HCT116 (cell line): ENCODE measurements at regions not wholly inside any gene's neighbourhood (a gene's known extent, or its start where the extent isn't known, plus 50 kb on each side); places are given as distances from the start of the nearest gene placed in this dataset.

Experiments used
- ATAC-seq: fragments of 200-7000 bp; cut with Tn5 transposase; 2 replicates; pipeline ENCODE4 v1.9.1; 2020; ENCODE audit warnings: mild to moderate bottlenecking, moderate library complexity
- BruUV-seq: library from RNA; stranded (reverse); fragments of 400-500 nt; replicated peaks from 2 replicates; lab custom pipeline; 2021; lab: Mats Ljungman, UMichigan
- CTCF ChIA-PET: fragments of 300-600 bp; sonication (Branson Sonifier 250); formaldehyde crosslinking; loops from one replicate; lab custom pipeline; 2021; ENCODE audit warnings: antibody characterized with exemption; lab: Charles Lee
- POLR2A ChIA-PET: fragments of 300-600, 350-600 bp; sonication (Branson Sonifier 250); formaldehyde crosslinking; loops from one replicate; lab custom pipeline; 2021; ENCODE audit warnings: antibody characterized with exemption; lab: Charles Lee
- RAD21 ChIA-PET, 2 experiments: fragments of 300-600 bp; sonication (Branson Sonifier 250); formaldehyde crosslinking; loops; one replicate each; lab custom pipeline; 2023; ENCODE audit warnings: low total read pairs in 2 of 2; ENCODE audit not compliant: uncharacterized antibody in 2 of 2, unreplicated experiment in 2 of 2, low non-redundant PET in 1 of 2; lab: Charles Lee
- DNase-seq: peaks from one replicate; pipeline ENCODE4 v3.0.0-alpha.2; 2010; ENCODE audit warnings: low read depth, low spot score
- H2AFZ ChIP-seq: fragments of 200-600 bp; shearing (Covaris generic), sonication (generic); 2 replicates; pipeline ENCODE4 v1.6.1; 2017; ENCODE audit warnings: low read depth, mixed run types, mixed read lengths, antibody characterized with exemption, low read length; ENCODE audit not compliant: poor library complexity, severe bottlenecking
- H3K27ac ChIP-seq: 2 replicates; pipeline ENCODE4 v1.5.1; 2012; ENCODE audit warnings: low read depth, low read length
- H3K27me3 ChIP-seq: fragments of 200-600 bp; sonication (generic); 2 replicates; pipeline ENCODE4 v1.6.1; 2016; ENCODE audit warnings: mixed run types, low read length, mixed read lengths; ENCODE audit not compliant: insufficient read depth
- H3K36me3 ChIP-seq, 2 experiments: fragments of 200-500 bp in 1 of 2; fragments of 200-600 bp in 1 of 2; sonication (Bioruptor generic) in 1 of 2; sonication (generic) in 1 of 2; 2 replicates each; pipeline versions ENCODE4 v1.5.1 to v1.6.1; 2014 to 2016; ENCODE audit warnings: low read length in 2 of 2, inconsistent platforms in 1 of 2, mixed read lengths in 1 of 2, mixed run types in 1 of 2; ENCODE audit not compliant: insufficient read depth in 2 of 2, control insufficient read depth in 1 of 2
- H3K4me1 ChIP-seq, 2 experiments: fragments of 200-600 bp in 1 of 2; sonication (generic) in 1 of 2; 2 replicates each; pipeline versions ENCODE4 v1.5.1 to v1.6.1; 2012 to 2017; ENCODE audit warnings: low read length in 2 of 2, inconsistent platforms in 1 of 2, mild to moderate bottlenecking in 1 of 2, mixed read lengths in 1 of 2, mixed run types in 1 of 2, moderate library complexity in 1 of 2; ENCODE audit not compliant: insufficient read depth in 2 of 2, control insufficient read depth in 1 of 2
- H3K4me2 ChIP-seq: fragments of 200-600 bp; sonication (generic); 2 replicates; pipeline ENCODE4 v1.6.1; 2017; ENCODE audit warnings: mixed run types, low read length, mixed read lengths
- H3K4me3 ChIP-seq, 2 experiments: fragments of 200-600 bp in 1 of 2; sonication (generic) in 1 of 2; replicated peaks in 1 of 2; 2 replicates each; pipeline ENCODE4 v1.5.1; 2011 to 2016; ENCODE audit warnings: low read length in 2 of 2, control low read depth in 1 of 2, low read depth in 1 of 2, mild to moderate bottlenecking in 1 of 2, mixed read lengths in 1 of 2, mixed run types in 1 of 2
- H3K79me2 ChIP-seq: fragments of 200-600 bp; sonication (generic); 2 replicates; pipeline ENCODE4 v1.6.1; 2017; ENCODE audit warnings: mild to moderate bottlenecking, mixed run types, low read length, moderate library complexity, mixed read lengths; ENCODE audit not compliant: insufficient read depth
- H3K9ac ChIP-seq: fragments of 200-600 bp; sonication (generic); 2 replicates; pipeline ENCODE4 v1.6.1; 2016; ENCODE audit warnings: low read length, mixed read lengths
- H3K9me2 ChIP-seq: fragments of 200-600 bp; sonication (generic), shearing (Covaris generic); 2 replicates; pipeline ENCODE4 v1.6.1; 2017; ENCODE audit warnings: mixed run types, mild to moderate bottlenecking, moderate library complexity; ENCODE audit not compliant: insufficient read depth
- H3K9me3 ChIP-seq, 2 experiments: fragments of 200-500 bp in 1 of 2; fragments of 200-600 bp in 1 of 2; sonication (Bioruptor generic) in 1 of 2; sonication (generic) in 1 of 2; 2 replicates each; pipeline ENCODE4 v1.6.1; 2014 to 2017; ENCODE audit warnings: low read length in 2 of 2, mixed read lengths in 2 of 2, inconsistent platforms in 1 of 2, low read depth in 1 of 2, mild to moderate bottlenecking in 1 of 2, mixed run types in 1 of 2, moderate library complexity in 1 of 2; ENCODE audit not compliant: control insufficient read depth in 1 of 2, insufficient read depth in 1 of 2
- H4K20me1 ChIP-seq: fragments of 200-600 bp; sonication (generic), shearing (Covaris generic); 2 replicates; pipeline ENCODE4 v1.6.1; 2017; ENCODE audit warnings: mixed run types, mild to moderate bottlenecking, moderate library complexity; ENCODE audit not compliant: insufficient read depth
- CBX3 ChIP-seq: IDR thresholded peaks from 2 replicates; pipeline ENCODE4 v1.6.1; 2012; ENCODE audit warnings: low read depth
- ELF1 ChIP-seq: IDR thresholded peaks from 2 replicates; pipeline ENCODE4 v1.6.1; 2012; ENCODE audit warnings: low read depth, borderline replicate concordance
- EZH2 ChIP-seq: fragments of 200-600 bp; sonication (generic); IDR thresholded peaks from 2 replicates; pipeline ENCODE4 v1.6.1; 2017; ENCODE audit warnings: antibody characterized with exemption, mixed run types
- EZH2phosphoT487 ChIP-seq: fragments of 200-600 bp; IDR thresholded peaks from 2 replicates; pipeline ENCODE4 v1.6.1; 2018; ENCODE audit warnings: antibody characterized with exemption, borderline replicate concordance
- POLR2A ChIP-seq: IDR thresholded peaks from 2 replicates; pipeline ENCODE4 v1.7.0; 2011; ENCODE audit warnings: borderline replicate concordance; ENCODE audit not compliant: insufficient read depth, insufficient read length; ENCODE audit errors: extremely low read depth
- SIN3A ChIP-seq: IDR thresholded peaks from 2 replicates; pipeline ENCODE4 v1.6.1; 2012; ENCODE audit warnings: low read depth
- SP1 ChIP-seq: IDR thresholded peaks from 2 replicates; pipeline ENCODE4 v1.6.1; 2012; ENCODE audit warnings: low read depth
- SRF ChIP-seq: IDR thresholded peaks from 2 replicates; pipeline ENCODE4 v1.6.1; 2012; ENCODE audit warnings: low read depth
- TCF7L2 ChIP-seq: IDR thresholded peaks from 2 replicates; pipeline ENCODE4 v1.7.0; 2011; ENCODE audit warnings: borderline replicate concordance, inconsistent platforms; ENCODE audit not compliant: insufficient read depth, insufficient read length; ENCODE audit errors: extremely low read depth
- YY1 ChIP-seq: IDR thresholded peaks from 2 replicates; pipeline ENCODE4 v1.6.1; 2011; ENCODE audit warnings: low read length, low read depth, moderate library complexity, mild to moderate bottlenecking; ENCODE audit not compliant: insufficient replicate concordance; ENCODE audit errors: extremely low read depth
- intact Hi-C: fragments of 100-400 bp; cut with micrococcal nuclease; formaldehyde crosslinking; loops from 2 replicates; pipeline ENCODE4 v1.10.0; 2022
- TF ChIP-seq, protein P1 (sequence below): IDR thresholded peaks from 2 replicates; pipeline ENCODE4 v1.6.1; 2012

- RAD21 ChIA-PET, result no interaction called here
- Histone ChIP-seq H2AFZ (no peak overlapping the region), H3K27me3 (no peaks in the 10 kb centered on the region), H3K4me1 (no peaks in the 10 kb centered on the region), H4K20me1 (no peaks in the 10 kb centered on the region), H3K79me2 (no peaks in the 10 kb centered on the region), H3K9ac (no peak overlapping the region), H3K4me3 (no peak overlapping the region), H3K4me2 (no peak overlapping the region), H3K9me3 (peaks cover 0 to 13% of the 10 kb centered on the region in 2 experiments; a peak in 3 of 4 replicates), H3K27ac (no peak overlapping the region), H3K36me3 (no peaks in the 10 kb centered on the region), H3K9me2 (no peaks in the 10 kb centered on the region)
- DNase-seq (no peak), ATAC-seq (no peak)
- TF ChIP-seq TCF7L2 (no peak), SP1 (no peak), ELF1 (no peak), SIN3A (no peak), CBX3 (no peak), YY1 (no peak)
- TF ChIP-seq, protein P1, sequence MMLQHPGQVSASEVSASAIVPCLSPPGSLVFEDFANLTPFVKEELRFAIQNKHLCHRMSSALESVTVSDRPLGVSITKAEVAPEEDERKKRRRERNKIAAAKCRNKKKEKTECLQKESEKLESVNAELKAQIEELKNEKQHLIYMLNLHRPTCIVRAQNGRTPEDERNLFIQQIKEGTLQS, result no peak
- CTCF ChIA-PET, result no interaction called here
- POLR2A ChIA-PET, result no interaction called here
- intact Hi-C loops, result no loop called here
- no TSS peak for BruUV-seq
Observed at GRCh38 chr5:26470439-26470838, 567.9 kb downstream of the CDH9 start.

DNA sequence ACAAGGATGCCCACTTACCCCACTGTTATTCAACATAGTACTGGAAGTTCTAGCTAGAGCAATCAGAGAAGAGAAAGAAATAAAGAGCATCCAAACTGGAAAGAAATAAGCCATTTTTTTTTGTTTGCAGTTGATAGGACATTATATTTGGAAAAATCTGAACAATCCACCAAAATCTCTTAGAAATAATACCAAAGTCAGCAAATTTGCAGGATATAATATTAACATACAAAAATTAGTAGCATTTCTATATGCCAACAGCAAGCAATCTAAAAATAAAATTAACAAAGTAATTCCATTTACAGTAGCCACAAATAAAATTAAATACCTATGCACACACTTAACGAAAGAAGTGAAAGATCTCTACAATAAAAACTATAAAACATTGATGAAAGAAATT is 599.3 kb downstream of the CDH9 start:
- no TSS peak for BruUV-seq
- no peaks in the 10 kb centered on the region for H3K27me3 ChIP-seq
- ChIA-PET CTCF (no interaction called here), RAD21 (no interaction called here), POLR2A (no interaction called here)
- H3K9ac ChIP-seq, result no peak overlapping the region
- ATAC-seq (no peak), DNase-seq (no peak)
- no peak overlapping the region for H3K27ac ChIP-seq
- no peak overlapping the region for H2AFZ ChIP-seq
- no peaks in the 10 kb centered on the region for H3K36me3 ChIP-seq
- no peaks in the 10 kb centered on the region for H3K4me1 ChIP-seq
- no peaks in the 10 kb centered on the region for H3K9me2 ChIP-seq
- no peak overlapping the region for H3K4me3 ChIP-seq
- TF ChIP-seq SIN3A, result no peak
- no peak for TF ChIP-seq EZH2phosphoT487
- TF ChIP-seq EZH2, result no peak
- TF ChIP-seq POLR2A, result no peak
- no peak for TF ChIP-seq SRF
- H4K20me1 ChIP-seq, result no peaks in the 10 kb centered on the region
- peaks cover 0 to 3% of the 10 kb centered on the region in 2 experiments; a peak in 3 of 4 replicates for H3K9me3 ChIP-seq
- H3K79me2 ChIP-seq, result no peaks in the 10 kb centered on the region
- H3K4me2 ChIP-seq, result no peak overlapping the region
- intact Hi-C loops, result no loop called here
